Lower leg skin (tissue), 4 donors: ENCODE measurements at regions not wholly inside any gene's neighbourhood (a gene's known extent, or its start where the extent isn't known, plus 50 kb on each side); places are given as distances from the start of the nearest gene placed in this dataset.

Experiments
- DNase-seq, 2 donors: peaks; one replicate each; pipeline ENCODE4 v3.0.0-alpha.2; 2019; ENCODE audit warnings: low spot score in 2 of 2
- H3K4me3 ChIP-seq: fragments of 200-600 bp; sonication (generic); 2 replicates; pipeline ENCODE4 v1.5.1; 2017; ENCODE audit warnings: mild to moderate bottlenecking, low read depth; ENCODE audit not compliant: poor library complexity, severe bottlenecking
- CTCF ChIP-seq, 3 donors: fragments of 450-650 bp; IDR thresholded peaks; one replicate each; pipeline ENCODE4 v1.5.1; 2016; ENCODE audit warnings: antibody characterized with exemption in 3 of 3, mild to moderate bottlenecking in 3 of 3, moderate library complexity in 2 of 3
- POLR2A ChIP-seq, 2 donors: fragments of 450-650 bp; IDR thresholded peaks; one replicate each; pipeline ENCODE4 v1.6.1; 2016 to 2017; ENCODE audit warnings: antibody characterized with exemption in 2 of 2, mild to moderate bottlenecking in 1 of 2, moderate library complexity in 1 of 2
- WGBS, 2 donors: methylation state at CpG; one replicate each; pipeline ENCODE4 v1.1.5; 2018; 5-methylcytosine and 5-hydroxymethylcytosine counted together
- intact Hi-C: fragments of 100-400 bp; cut with DNase I; formaldehyde crosslinking; loops from one replicate; pipeline ENCODE4 v1.15.0; 2023; ENCODE audit warnings: low total_unique reads

- H3K4me3 ChIP-seq = no peak overlapping the region
- 33 to 50% methylated on average over 6 of the region's 6 CpGs for WGBS, 2 donors
- peak in 1 of 2 donors; percentile 74 for DNase-seq
- intact Hi-C loops = no loop called here
- no peak for TF ChIP-seq CTCF (IDR thresholded peaks at IDR 0.05)
- no peak for TF ChIP-seq POLR2A (IDR thresholded peaks at IDR 0.05)
Measured at GRCh38 chr2:121955426-121955825, 200.0 kb downstream of the TSN start.

GRCh38 chr2:121955872-121956271, 200.4 kb downstream of the TSN start:
- no peak for TF ChIP-seq POLR2A (IDR thresholded peaks at IDR 0.05)
- no peak for TF ChIP-seq CTCF (IDR thresholded peaks at IDR 0.05)
- WGBS, 2 donors = 68 to 75% methylated on average over 9 of the region's 9 CpGs
- peak in 1 of 2 donors; percentile 70 for DNase-seq
- H3K4me3 ChIP-seq = no peak overlapping the region
- intact Hi-C loops = no loop called here

GRCh38 chr2:121960251-121960650, 204.8 kb downstream of the TSN start:
- 85 to 91% methylated on average over 7 of the region's 7 CpGs for WGBS, 2 donors
- intact Hi-C loops = no loop called here
- TF ChIP-seq POLR2A (IDR thresholded peaks at IDR 0.05) (no peak), CTCF (IDR thresholded peaks at IDR 0.05) (no peak)
- DNase-seq = no peak
- H3K4me3 ChIP-seq = no peak overlapping the region

- no peak for DNase-seq
- WGBS, 2 donors = 82 to 89% methylated on average over 5 of the region's 5 CpGs
- no peak overlapping the region for H3K4me3 ChIP-seq
- no peak for TF ChIP-seq CTCF (IDR thresholded peaks at IDR 0.05)
- TF ChIP-seq POLR2A (IDR thresholded peaks at IDR 0.05) = no peak
- intact Hi-C loops = no loop called here
Measured at GRCh38 chr2:121961761-121962160, 206.3 kb downstream of the TSN start.

- DNase-seq = no peak
- intact Hi-C loops = no loop called here
- 76 to 81% methylated on average over 7 of the region's 7 CpGs for WGBS, 2 donors
Measured at GRCh38 chr2:121965661-121966060, 210.2 kb downstream of the TSN start.

More at GRCh38 chr2:121965661-121966060, 210.2 kb downstream of the TSN start:
- no peak overlapping the region for H3K4me3 ChIP-seq
- TF ChIP-seq POLR2A (IDR thresholded peaks at IDR 0.05) (no peak), CTCF (IDR thresholded peaks at IDR 0.05) (no peak)
